ENCODE measurements at regions not wholly inside any gene's neighbourhood (a gene's known extent, or its start where the extent isn't known, plus 50 kb on each side); places are given as distances from the start of the nearest gene placed in this dataset.

DNA sequence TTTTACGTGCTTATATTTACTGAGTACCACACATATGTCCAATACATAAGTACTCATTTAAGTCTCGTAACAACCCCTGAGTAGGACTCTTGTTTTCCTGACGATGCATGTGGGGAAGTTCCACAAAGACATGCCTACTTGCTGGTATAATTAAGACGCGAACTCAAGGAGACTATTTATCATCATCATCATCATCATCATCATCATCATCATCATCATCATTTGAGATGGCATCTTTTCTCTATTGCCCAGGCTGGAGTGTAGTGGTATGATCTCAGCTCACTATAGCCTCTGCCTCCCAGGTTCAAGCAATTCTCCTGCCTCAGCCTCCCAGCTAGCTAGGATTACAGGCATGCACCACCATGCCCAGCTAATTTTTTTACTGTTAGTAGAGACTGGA, 809.9 kb upstream of the EEF2KMT start:
- TF ChIP-seq, protein P1, sequence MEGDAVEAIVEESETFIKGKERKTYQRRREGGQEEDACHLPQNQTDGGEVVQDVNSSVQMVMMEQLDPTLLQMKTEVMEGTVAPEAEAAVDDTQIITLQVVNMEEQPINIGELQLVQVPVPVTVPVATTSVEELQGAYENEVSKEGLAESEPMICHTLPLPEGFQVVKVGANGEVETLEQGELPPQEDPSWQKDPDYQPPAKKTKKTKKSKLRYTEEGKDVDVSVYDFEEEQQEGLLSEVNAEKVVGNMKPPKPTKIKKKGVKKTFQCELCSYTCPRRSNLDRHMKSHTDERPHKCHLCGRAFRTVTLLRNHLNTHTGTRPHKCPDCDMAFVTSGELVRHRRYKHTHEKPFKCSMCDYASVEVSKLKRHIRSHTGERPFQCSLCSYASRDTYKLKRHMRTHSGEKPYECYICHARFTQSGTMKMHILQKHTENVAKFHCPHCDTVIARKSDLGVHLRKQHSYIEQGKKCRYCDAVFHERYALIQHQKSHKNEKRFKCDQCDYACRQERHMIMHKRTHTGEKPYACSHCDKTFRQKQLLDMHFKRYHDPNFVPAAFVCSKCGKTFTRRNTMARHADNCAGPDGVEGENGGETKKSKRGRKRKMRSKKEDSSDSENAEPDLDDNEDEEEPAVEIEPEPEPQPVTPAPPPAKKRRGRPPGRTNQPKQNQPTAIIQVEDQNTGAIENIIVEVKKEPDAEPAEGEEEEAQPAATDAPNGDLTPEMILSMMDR (IDR thresholded peaks at IDR 0.05; ENCODE audit: low read depth, low read length) = no peak
- no peak for TF ChIP-seq MAX (IDR thresholded peaks at IDR 0.05; ENCODE audit: low read depth, low read length)
- TF ChIP-seq MYC (IDR thresholded peaks at IDR 0.05; ENCODE audit: low read depth, low read length) = no peak
- no peak for TF ChIP-seq POLR2A (IDR thresholded peaks at IDR 0.05; ENCODE audit: extremely low read depth, insufficient read length)
